ENCODE measurements at regions not wholly inside any gene's neighbourhood (a gene's known extent, or its start where the extent isn't known, plus 50 kb on each side); places are given as distances from the start of the nearest gene placed in this dataset.

GRCh38 chr2:221051162-221051561 lies 520.9 kb downstream of the EPHA4 start:
- POLR2A ChIA-PET: no interaction called here
- CTCF ChIA-PET: interaction anchor here (1.5 kb wide), 1 partner anchor 14 kb away, joined by 3 read pairs; no protein-coding TSS in a partner anchor
- Histone ChIP-seq H3K4me3 (ENCODE audit: low read depth, low read length) (no peak overlapping the region), H3K27me3 (ENCODE audit: control insufficient read depth, insufficient read depth, low read length) (peaks cover 3% of the 10 kb centered on the region), H3K36me3 (ENCODE audit: control insufficient read depth, insufficient read depth, low read length) (no peaks in the 10 kb centered on the region)
- DNase-seq (ENCODE audit: low read depth): no peak
- TF ChIP-seq, protein P1, sequence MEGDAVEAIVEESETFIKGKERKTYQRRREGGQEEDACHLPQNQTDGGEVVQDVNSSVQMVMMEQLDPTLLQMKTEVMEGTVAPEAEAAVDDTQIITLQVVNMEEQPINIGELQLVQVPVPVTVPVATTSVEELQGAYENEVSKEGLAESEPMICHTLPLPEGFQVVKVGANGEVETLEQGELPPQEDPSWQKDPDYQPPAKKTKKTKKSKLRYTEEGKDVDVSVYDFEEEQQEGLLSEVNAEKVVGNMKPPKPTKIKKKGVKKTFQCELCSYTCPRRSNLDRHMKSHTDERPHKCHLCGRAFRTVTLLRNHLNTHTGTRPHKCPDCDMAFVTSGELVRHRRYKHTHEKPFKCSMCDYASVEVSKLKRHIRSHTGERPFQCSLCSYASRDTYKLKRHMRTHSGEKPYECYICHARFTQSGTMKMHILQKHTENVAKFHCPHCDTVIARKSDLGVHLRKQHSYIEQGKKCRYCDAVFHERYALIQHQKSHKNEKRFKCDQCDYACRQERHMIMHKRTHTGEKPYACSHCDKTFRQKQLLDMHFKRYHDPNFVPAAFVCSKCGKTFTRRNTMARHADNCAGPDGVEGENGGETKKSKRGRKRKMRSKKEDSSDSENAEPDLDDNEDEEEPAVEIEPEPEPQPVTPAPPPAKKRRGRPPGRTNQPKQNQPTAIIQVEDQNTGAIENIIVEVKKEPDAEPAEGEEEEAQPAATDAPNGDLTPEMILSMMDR (IDR thresholded peaks at IDR 0.05; ENCODE audit: insufficient read depth, low read depth, low read length): no peak

- CTCF ChIA-PET: no interaction called here
- peak; percentile 71 for DNase-seq (ENCODE audit: low read depth)
Observed at GRCh38 chr2:221060376-221060775, 511.7 kb downstream of the EPHA4 start.

GRCh38 chr2:221063568-221063967 lies 508.5 kb downstream of the EPHA4 start:
- DNase-seq (ENCODE audit: low read depth): no peak
- ChIA-PET CTCF (no interaction called here), POLR2A (no interaction called here)
- H3K4me3 ChIP-seq (ENCODE audit: low read depth, low read length): no peak overlapping the region
- TF ChIP-seq, protein P1 (IDR thresholded peaks at IDR 0.05; ENCODE audit: insufficient read depth, low read depth, low read length): no peak
- no peaks in the 10 kb centered on the region for H3K36me3 ChIP-seq (ENCODE audit: control insufficient read depth, insufficient read depth, low read length)
- H3K27me3 ChIP-seq (ENCODE audit: control insufficient read depth, insufficient read depth, low read length): no peaks in the 10 kb centered on the region

More at GRCh38 chr2:221060376-221060775, 511.7 kb downstream of the EPHA4 start:
- no peaks in the 10 kb centered on the region for H3K36me3 ChIP-seq (ENCODE audit: control insufficient read depth, insufficient read depth, low read length)
- no peak overlapping the region for H3K4me3 ChIP-seq (ENCODE audit: low read depth, low read length)
- POLR2A ChIA-PET: no interaction called here
- H3K27me3 ChIP-seq (ENCODE audit: control insufficient read depth, insufficient read depth, low read length): no peaks in the 10 kb centered on the region
- TF ChIP-seq, protein P1 (IDR thresholded peaks at IDR 0.05; ENCODE audit: insufficient read depth, low read depth, low read length): no peak

- Histone ChIP-seq H3K27me3 (ENCODE audit: control insufficient read depth, insufficient read depth, low read length) (no peaks in the 10 kb centered on the region), H3K36me3 (ENCODE audit: control insufficient read depth, insufficient read depth, low read length) (no peaks in the 10 kb centered on the region), H3K4me3 (ENCODE audit: low read depth, low read length) (no peak overlapping the region)
- TF ChIP-seq, protein P1 (IDR thresholded peaks at IDR 0.05; ENCODE audit: insufficient read depth, low read depth, low read length): no peak
- ChIA-PET POLR2A (interaction anchor here (0.6 kb wide), 1 partner anchor 456 kb away, joined by 4 read pairs; no protein-coding TSS in a partner anchor), CTCF (no interaction called here)
- no peak for DNase-seq (ENCODE audit: low read depth)
Observed at GRCh38 chr2:221064058-221064854, 507.8 kb downstream of the EPHA4 start.

DNA sequence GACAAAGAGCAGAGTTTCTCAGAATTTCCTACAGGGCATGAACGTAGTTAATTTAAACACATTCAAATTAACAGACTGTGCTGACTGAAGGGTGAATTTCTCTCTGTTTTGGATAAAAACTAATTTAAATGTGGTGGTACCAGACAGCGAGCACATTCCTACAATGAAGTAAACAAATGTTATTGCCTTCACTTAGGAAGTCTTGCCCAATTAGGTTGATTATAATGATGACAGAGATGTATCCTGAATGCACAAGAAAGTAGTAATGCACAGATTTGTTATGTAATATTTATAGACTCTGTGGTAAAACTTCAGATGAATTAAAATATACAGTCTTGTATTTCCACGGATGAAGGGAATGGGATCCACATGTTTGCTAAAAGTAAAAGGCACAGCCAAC lies 507.2 kb downstream of the EPHA4 start:
- DNase-seq (ENCODE audit: low read depth): no peak
- ChIA-PET POLR2A (no interaction called here), CTCF (no interaction called here)
- TF ChIP-seq, protein P1 (IDR thresholded peaks at IDR 0.05; ENCODE audit: insufficient read depth, low read depth, low read length): no peak
- Histone ChIP-seq H3K4me3 (ENCODE audit: low read depth, low read length) (no peak overlapping the region), H3K27me3 (ENCODE audit: control insufficient read depth, insufficient read depth, low read length) (no peaks in the 10 kb centered on the region), H3K36me3 (ENCODE audit: control insufficient read depth, insufficient read depth, low read length) (no peaks in the 10 kb centered on the region)
